GM12864 (cell line): ENCODE measurements at regions not wholly inside any gene's neighbourhood (a gene's known extent, or its start where the extent isn't known, plus 50 kb on each side); places are given as distances from the start of the nearest gene placed in this dataset.

Experiments used
- DNase-seq: peaks from one replicate; pipeline ENCODE4 v3.0.0-alpha.2; 2011; ENCODE audit warnings: low read depth
- H3K4me3 ChIP-seq: 2 replicates; pipeline ENCODE4 v1.5.1; 2011; ENCODE audit warnings: mild to moderate bottlenecking, low read depth, low read length, control low read depth
- TF ChIP-seq, protein P1 (sequence below): IDR thresholded peaks from 2 replicates; pipeline ENCODE4 v1.5.1; 2011; ENCODE audit warnings: low read depth, mild to moderate bottlenecking, moderate library complexity, low read length, control low read depth, inconsistent platforms; ENCODE audit errors: missing control alignments

DNA sequence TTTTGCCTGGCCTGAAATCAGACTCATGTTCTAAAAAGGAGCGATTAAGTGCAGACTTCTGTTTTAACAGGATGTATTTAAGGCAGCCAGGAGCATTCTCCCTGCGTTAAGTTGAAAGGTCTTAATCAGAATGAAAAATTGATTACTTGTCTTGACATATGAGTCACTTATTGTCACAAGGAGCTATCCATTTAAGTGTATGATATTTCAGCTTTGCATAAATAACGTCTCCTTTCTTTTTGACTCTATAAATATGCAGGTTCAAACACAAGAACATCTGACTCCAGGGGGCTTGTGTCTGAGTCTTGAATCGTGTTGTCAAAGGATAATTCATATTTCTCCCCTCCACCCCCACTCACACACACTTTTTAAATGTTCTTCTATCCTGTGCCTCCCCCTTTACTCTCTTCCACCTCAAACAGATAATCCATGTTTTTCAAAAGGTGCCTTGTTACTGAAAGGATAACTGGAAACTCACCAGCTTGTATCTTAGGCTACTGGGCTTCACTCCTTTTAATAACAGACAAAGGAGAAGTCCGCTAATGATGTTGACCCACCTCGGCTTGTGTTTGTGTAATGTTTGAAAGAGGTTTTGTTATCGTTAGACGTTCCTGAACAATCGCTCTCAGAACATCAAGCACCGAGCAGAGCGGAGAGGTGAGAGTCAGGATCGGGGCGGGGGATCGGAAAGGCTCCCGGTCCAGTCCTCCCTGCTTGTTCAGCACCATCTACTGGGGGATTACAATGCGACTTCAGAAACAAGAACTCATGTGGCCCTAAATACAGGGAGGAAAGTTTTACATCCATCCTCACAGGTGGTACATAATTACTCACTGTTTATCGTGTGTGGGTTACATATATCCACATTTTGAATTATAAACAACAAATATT lies 107.5 kb upstream of the RPL34 start:
- H3K4me3 ChIP-seq, result no peak overlapping the region
- TF ChIP-seq, protein P1, sequence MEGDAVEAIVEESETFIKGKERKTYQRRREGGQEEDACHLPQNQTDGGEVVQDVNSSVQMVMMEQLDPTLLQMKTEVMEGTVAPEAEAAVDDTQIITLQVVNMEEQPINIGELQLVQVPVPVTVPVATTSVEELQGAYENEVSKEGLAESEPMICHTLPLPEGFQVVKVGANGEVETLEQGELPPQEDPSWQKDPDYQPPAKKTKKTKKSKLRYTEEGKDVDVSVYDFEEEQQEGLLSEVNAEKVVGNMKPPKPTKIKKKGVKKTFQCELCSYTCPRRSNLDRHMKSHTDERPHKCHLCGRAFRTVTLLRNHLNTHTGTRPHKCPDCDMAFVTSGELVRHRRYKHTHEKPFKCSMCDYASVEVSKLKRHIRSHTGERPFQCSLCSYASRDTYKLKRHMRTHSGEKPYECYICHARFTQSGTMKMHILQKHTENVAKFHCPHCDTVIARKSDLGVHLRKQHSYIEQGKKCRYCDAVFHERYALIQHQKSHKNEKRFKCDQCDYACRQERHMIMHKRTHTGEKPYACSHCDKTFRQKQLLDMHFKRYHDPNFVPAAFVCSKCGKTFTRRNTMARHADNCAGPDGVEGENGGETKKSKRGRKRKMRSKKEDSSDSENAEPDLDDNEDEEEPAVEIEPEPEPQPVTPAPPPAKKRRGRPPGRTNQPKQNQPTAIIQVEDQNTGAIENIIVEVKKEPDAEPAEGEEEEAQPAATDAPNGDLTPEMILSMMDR, result no peak
- DNase-seq, result no peak

DNA sequence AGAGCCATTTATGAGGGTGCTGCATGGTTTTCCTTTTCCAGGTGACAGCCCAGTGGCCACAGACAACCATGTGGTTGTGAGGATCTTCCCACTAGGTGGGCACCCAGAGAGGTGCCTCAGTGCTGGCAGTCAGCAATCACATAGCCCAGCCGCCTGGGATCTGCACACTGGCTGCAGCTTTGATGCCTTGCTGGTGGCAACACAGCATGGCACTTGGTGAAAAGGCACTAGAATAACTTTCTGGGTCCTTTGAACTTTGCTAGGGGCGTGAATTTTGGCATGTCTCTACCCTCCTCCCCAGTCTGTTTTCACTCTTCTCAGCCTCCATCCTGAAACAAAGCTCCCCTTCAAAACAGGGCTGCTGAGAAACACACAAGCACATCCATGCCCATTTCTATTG lies 108.8 kb upstream of the RPL34 start:
- no peak for DNase-seq
- no peak overlapping the region for H3K4me3 ChIP-seq
- TF ChIP-seq, protein P1, result no peak

DNA sequence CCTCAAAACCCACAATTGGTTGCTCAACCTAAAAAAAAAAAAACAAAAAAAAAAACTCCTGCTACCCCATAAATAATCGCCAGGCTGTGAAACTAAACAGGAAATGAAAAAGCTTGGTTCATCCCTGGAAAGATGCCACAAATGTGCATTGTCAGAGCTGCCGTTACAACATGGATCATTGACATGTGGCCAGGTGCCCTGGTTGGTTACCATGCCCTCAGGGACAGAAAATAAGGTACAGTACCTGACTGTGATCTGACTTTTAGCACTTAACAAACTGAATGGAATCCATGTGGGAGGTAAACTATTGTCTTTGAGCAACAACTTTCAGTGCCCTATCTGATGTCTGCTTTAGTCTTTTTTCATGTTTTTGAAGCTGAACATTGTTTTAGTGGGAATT lies 118.0 kb upstream of the RPL34 start:
- DNase-seq, result no peak
- TF ChIP-seq, protein P1, result no peak
- H3K4me3 ChIP-seq, result no peak overlapping the region

DNA sequence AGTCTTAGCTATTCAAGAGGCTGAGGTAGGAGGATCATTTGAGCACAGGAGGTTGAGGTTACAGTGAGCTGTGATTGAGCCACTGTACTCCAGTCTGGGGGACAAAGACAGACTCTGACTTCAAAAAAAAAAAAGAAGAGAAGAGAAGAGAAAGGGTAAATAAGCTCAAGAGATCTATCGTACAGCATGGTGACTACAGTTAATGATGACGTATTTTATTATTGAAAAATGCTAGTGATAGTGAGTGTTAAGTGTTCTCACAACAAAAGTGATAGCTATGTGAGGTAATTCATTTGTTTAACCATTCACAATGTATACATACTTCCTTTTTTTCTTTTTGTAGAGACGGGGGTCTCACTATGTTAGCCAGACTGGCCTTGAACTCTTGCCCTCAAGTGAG lies 121.5 kb upstream of the RPL34 start:
- H3K4me3 ChIP-seq, result no peak overlapping the region
- TF ChIP-seq, protein P1, result no peak
- no peak for DNase-seq

DNA sequence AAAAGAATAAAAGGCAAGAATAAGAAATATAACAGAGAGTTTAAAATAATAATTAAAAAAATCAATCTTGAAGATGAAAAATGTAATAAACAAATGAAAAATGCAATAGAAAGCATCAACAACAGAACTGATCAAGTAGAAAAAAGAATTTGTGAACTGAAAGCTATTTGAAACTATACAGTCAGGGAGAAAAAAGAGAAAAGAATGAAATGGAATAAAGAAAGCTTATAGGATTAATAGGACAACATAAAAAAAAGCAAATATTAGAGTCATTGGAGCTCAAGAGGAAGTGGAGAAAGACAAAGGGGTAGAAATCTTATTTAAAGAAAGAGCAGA lies 126.8 kb upstream of the RPL34 start:
- H3K4me3 ChIP-seq, result no peak overlapping the region
- DNase-seq, result no peak
- TF ChIP-seq, protein P1, result no peak

DNA sequence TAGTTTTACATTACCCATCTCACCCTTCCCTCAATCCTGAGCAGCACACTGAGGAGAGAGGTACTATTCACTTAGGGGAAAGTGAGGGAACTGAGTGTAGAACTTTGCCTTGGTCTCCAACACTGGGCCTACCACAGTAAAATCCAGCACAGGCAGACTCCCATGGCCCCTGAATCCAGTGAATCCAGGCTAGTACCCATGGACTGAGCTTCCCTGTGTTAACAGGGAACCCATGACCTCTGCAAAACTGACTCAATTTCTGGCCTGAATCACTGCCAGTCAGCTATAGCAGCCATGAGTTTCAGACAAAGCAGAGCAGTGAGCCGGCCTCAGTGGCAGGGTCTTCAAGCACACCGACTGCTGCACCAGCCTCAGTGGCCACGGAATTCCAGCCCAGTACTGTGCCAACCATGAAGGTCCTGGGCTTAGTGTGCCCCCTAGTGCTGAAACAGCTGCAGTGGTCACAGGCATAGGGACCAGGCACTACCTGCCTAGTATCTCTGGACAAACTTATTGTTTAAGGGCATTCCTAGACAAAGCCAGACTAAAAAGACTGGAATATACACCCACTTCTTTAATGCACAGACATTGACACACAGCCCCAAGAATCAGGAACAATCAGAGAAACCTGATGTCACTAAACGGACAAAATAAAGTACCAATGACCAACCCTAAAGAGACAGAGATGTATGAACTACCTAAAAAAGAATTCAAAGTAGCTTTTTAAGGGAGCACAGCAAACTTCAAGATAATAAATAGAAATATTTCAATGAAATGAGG lies 127.4 kb upstream of the RPL34 start:
- DNase-seq, result no peak

More for the DNA sequence above, 127.4 kb upstream of the RPL34 start:
- no peak overlapping the region for H3K4me3 ChIP-seq
- TF ChIP-seq, protein P1, result peak; percentile 67
